Endothelial cell (in vitro differentiated cells): ENCODE measurements at regions not wholly inside any gene's neighbourhood (a gene's known extent, or its start where the extent isn't known, plus 50 kb on each side); places are given as distances from the start of the nearest gene placed in this dataset.

Experiments used
- DNase-seq: peaks from one replicate; pipeline ENCODE4 v3.0.0; 2021; ENCODE audit warnings: low spot score
- H3K27ac Mint-ChIP-seq: one replicate; pipeline ENCODE4 v1.8.0; 2021; ENCODE audit warnings: mixed read lengths, inconsistent platforms; ENCODE audit not compliant: unreplicated experiment
- H3K27me3 Mint-ChIP-seq: one replicate; pipeline ENCODE4 v1.8.0; 2021; ENCODE audit warnings: mild to moderate bottlenecking, moderate library complexity, mixed read lengths, inconsistent platforms; ENCODE audit not compliant: unreplicated experiment
- H3K36me3 Mint-ChIP-seq: one replicate; pipeline ENCODE4 v1.8.0; 2021; ENCODE audit warnings: mild to moderate bottlenecking, low read depth, mixed read lengths, inconsistent platforms; ENCODE audit not compliant: unreplicated experiment
- H3K4me1 Mint-ChIP-seq: one replicate; pipeline ENCODE4 v1.8.0; 2021; ENCODE audit warnings: mild to moderate bottlenecking, mixed read lengths, inconsistent platforms; ENCODE audit not compliant: unreplicated experiment
- H3K4me3 Mint-ChIP-seq: one replicate; pipeline ENCODE4 v1.8.0; 2021; ENCODE audit warnings: mild to moderate bottlenecking, mixed read lengths, inconsistent platforms; ENCODE audit not compliant: unreplicated experiment
- H3K9me3 Mint-ChIP-seq: one replicate; pipeline ENCODE4 v1.8.0; 2021; ENCODE audit warnings: mixed read lengths, inconsistent platforms; ENCODE audit not compliant: unreplicated experiment
- CTCF ChIP-seq: fragments of 200-600 bp; sonication (generic); IDR thresholded peaks from one replicate; pipeline ENCODE4 v1.5.0; 2021; ENCODE audit warnings: antibody characterized with exemption; ENCODE audit not compliant: unreplicated experiment

GRCh38 chr10:124160943-124161582, 67.7 kb upstream of the CHST15 start:
- Mint-ChIP-seq H3K36me3 (peaks cover 8% of the 10 kb centered on the region), H3K9me3 (no peaks in the 10 kb centered on the region), H3K27me3 (peaks cover 6% of the 10 kb centered on the region), H3K4me1 (no peaks in the 10 kb centered on the region), H3K27ac (no peak overlapping the region), H3K4me3 (no peak overlapping the region)
- DNase-seq: no peak
- no peak for TF ChIP-seq CTCF

GRCh38 chr10:124160176-124160575, 66.8 kb upstream of the CHST15 start:
- peaks cover 8% of the 10 kb centered on the region for H3K36me3 Mint-ChIP-seq
- H3K9me3 Mint-ChIP-seq: no peaks in the 10 kb centered on the region
- TF ChIP-seq CTCF: no peak
- H3K4me3 Mint-ChIP-seq: no peak overlapping the region
- no peak overlapping the region for H3K27ac Mint-ChIP-seq
- DNase-seq: no peak
- H3K27me3 Mint-ChIP-seq: peaks cover 9% of the 10 kb centered on the region
- peaks cover 6% of the 10 kb centered on the region for H3K4me1 Mint-ChIP-seq

DNA sequence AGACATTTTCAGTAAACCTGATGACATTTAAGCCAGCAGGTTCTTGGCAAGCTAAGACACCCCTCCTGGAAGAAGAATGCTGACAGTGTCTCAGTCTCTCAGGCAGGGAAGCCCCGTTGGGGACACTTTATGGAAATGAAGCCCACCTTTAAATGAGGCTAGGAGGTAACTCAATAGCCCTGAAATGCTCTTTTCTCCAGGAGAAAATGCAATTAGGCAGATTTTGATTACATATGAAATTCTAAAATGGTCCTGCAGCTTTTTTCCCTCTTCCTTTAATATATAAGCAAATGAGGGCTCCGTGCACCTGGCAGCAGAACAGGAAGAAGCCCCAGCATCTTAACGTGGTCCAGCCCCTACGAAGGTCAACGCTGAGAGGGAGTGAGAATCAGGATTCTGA, 65.8 kb upstream of the CHST15 start:
- Mint-ChIP-seq H3K27me3 (peaks cover 6% of the 10 kb centered on the region), H3K4me1 (peaks cover 6% of the 10 kb centered on the region), H3K9me3 (no peaks in the 10 kb centered on the region), H3K4me3 (no peak overlapping the region), H3K36me3 (peaks cover 8% of the 10 kb centered on the region), H3K27ac (no peak overlapping the region)
- TF ChIP-seq CTCF: no peak
- DNase-seq: no peak

- Mint-ChIP-seq H3K36me3 (peaks cover 8% of the 10 kb centered on the region), H3K4me3 (no peak overlapping the region), H3K27me3 (peaks cover 6% of the 10 kb centered on the region), H3K27ac (no peak overlapping the region), H3K9me3 (no peaks in the 10 kb centered on the region), H3K4me1 (peaks cover 6% of the 10 kb centered on the region)
- no peak for TF ChIP-seq CTCF
- DNase-seq: no peak
These were observed 65.2 kb upstream of the CHST15 start for GRCh38 chr10:124158592-124158991.

GRCh38 chr10:124157271-124157681, 63.9 kb upstream of the CHST15 start:
- no peaks in the 10 kb centered on the region for H3K9me3 Mint-ChIP-seq
- peaks cover 6% of the 10 kb centered on the region for H3K27me3 Mint-ChIP-seq
- no peak for DNase-seq
- H3K4me1 Mint-ChIP-seq: peaks cover 6% of the 10 kb centered on the region
- no peak for TF ChIP-seq CTCF
- no peak overlapping the region for H3K4me3 Mint-ChIP-seq
- H3K27ac Mint-ChIP-seq: no peak overlapping the region
- H3K36me3 Mint-ChIP-seq: peaks cover 8% of the 10 kb centered on the region
